SU-DHL-6 (cell line): ENCODE measurements at regions not wholly inside any gene's neighbourhood (a gene's known extent, or its start where the extent isn't known, plus 50 kb on each side); places are given as distances from the start of the nearest gene placed in this dataset.

ENCODE experiments used
- H2AFZ ChIP-seq: fragments of 200-600 bp; sonication (generic); 2 replicates; pipeline ENCODE4 v1.6.1; 2014; ENCODE audit warnings: low read depth, mild to moderate bottlenecking, moderate library complexity, mixed read lengths, antibody characterized with exemption, low read length; ENCODE audit not compliant: severe bottlenecking
- H3F3A ChIP-seq: fragments of 200-600 bp; shearing (Covaris generic); 2 replicates; pipeline ENCODE4 v1.6.0; 2016; ENCODE audit warnings: antibody characterized with exemption, mild to moderate bottlenecking; ENCODE audit not compliant: insufficient read depth
- H3K27ac ChIP-seq: fragments of 200-600 bp; sonication (generic); 2 replicates; pipeline ENCODE4 v1.5.1; 2016; ENCODE audit warnings: low read depth, mild to moderate bottlenecking, low read length, moderate library complexity, mixed read lengths
- H3K27me3 ChIP-seq: fragments of 200-600 bp; sonication (generic), shearing (Covaris generic); 2 replicates; pipeline ENCODE4 v1.6.0; 2014; ENCODE audit warnings: mild to moderate bottlenecking, low read length
- H3K36me3 ChIP-seq: fragments of 200-600 bp; sonication (generic); 2 replicates; pipeline ENCODE4 v1.6.1; 2014; ENCODE audit warnings: mild to moderate bottlenecking, low read length, mixed read lengths
- H3K4me2 ChIP-seq: fragments of 300-600, 200-600 bp; shearing (Covaris generic), sonication (generic); 2 replicates; pipeline ENCODE4 v1.6.0; 2014; ENCODE audit warnings: low read length, low read depth, mild to moderate bottlenecking; ENCODE audit not compliant: poor library complexity, severe bottlenecking
- H3K4me3 ChIP-seq: fragments of 200-600 bp; sonication (generic); 2 replicates; pipeline ENCODE4 v1.5.1; 2014; ENCODE audit warnings: antibody characterized with exemption, low read length, mild to moderate bottlenecking, mixed read lengths; ENCODE audit not compliant: insufficient read depth, poor library complexity, severe bottlenecking
- H3K79me2 ChIP-seq: fragments of 200-600 bp; sonication (generic); 2 replicates; pipeline ENCODE4 v1.6.1; 2014; ENCODE audit warnings: mild to moderate bottlenecking, low read length, moderate library complexity; ENCODE audit not compliant: insufficient read depth
- H3K9ac ChIP-seq: fragments of 200-600 bp; sonication (generic); 2 replicates; pipeline ENCODE4 v1.7.0; 2014; ENCODE audit warnings: mild to moderate bottlenecking, low read length
- H3K9me2 ChIP-seq: fragments of 200-600 bp; sonication (generic); replicated peaks from 2 replicates; pipeline ENCODE4 v1.6.1; 2014; ENCODE audit warnings: low read length; ENCODE audit not compliant: insufficient read depth
- H3K9me3 ChIP-seq: fragments of 200-600 bp; sonication (generic); 2 replicates; pipeline ENCODE4 v1.6.1; 2014; ENCODE audit warnings: low read length, mixed read lengths; ENCODE audit not compliant: insufficient read depth
- H4K20me1 ChIP-seq: fragments of 200-600 bp; sonication (generic); 2 replicates; pipeline ENCODE4 v1.6.1; 2014; ENCODE audit warnings: low read depth, mild to moderate bottlenecking, antibody characterized with exemption, low read length, moderate library complexity, mixed read lengths
- EZH2phosphoT487 ChIP-seq: fragments of 200-600 bp; sonication (generic), shearing (Covaris generic); conservative IDR thresholded peaks from 2 replicates; pipeline ENCODE4 v1.6.1; 2018; ENCODE audit warnings: mild to moderate bottlenecking, antibody characterized with exemption, low read length, moderate library complexity, mixed read lengths
- TF ChIP-seq, protein P1 (sequence below): fragments of 200-600 bp; sonication (generic); IDR thresholded peaks from one replicate; pipeline ENCODE4 v1.5.1; 2017; ENCODE audit warnings: antibody characterized with exemption, mild to moderate bottlenecking, low read length, moderate library complexity; ENCODE audit not compliant: insufficient read depth, poor library complexity, severe bottlenecking

DNA sequence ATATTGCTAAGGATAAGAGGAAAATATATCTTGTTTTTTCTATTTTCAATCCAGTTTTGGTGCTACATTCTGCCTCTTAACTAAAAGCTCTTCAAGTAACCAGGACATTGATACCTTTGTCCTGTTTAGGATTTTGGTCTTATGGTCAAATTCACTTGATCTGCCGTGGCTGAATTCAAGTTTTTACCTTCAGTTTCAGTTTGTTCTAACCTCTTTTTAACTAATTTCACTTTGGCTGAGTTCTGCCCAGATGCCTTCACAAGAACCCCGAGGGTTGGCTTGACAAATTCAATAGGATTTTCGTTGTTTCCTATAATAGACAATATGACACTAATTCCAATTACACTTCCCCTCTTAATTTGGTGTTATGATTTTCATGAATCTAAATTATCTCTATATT is 84.5 kb upstream of the C1orf21 start:
- Histone ChIP-seq H3F3A (no peaks in the 10 kb centered on the region), H3K9me3 (no peaks in the 10 kb centered on the region), H3K9ac (no peak overlapping the region), H3K27ac (no peak overlapping the region), H3K79me2 (no peaks in the 10 kb centered on the region), H3K27me3 (no peaks in the 10 kb centered on the region), H4K20me1 (no peaks in the 10 kb centered on the region), H3K9me2 (no peaks in the 10 kb centered on the region), H3K4me3 (no peak overlapping the region), H2AFZ (no peak overlapping the region), H3K36me3 (no peaks in the 10 kb centered on the region), H3K4me2 (no peak overlapping the region)
- TF ChIP-seq EZH2phosphoT487, result no peak
- TF ChIP-seq, protein P1, sequence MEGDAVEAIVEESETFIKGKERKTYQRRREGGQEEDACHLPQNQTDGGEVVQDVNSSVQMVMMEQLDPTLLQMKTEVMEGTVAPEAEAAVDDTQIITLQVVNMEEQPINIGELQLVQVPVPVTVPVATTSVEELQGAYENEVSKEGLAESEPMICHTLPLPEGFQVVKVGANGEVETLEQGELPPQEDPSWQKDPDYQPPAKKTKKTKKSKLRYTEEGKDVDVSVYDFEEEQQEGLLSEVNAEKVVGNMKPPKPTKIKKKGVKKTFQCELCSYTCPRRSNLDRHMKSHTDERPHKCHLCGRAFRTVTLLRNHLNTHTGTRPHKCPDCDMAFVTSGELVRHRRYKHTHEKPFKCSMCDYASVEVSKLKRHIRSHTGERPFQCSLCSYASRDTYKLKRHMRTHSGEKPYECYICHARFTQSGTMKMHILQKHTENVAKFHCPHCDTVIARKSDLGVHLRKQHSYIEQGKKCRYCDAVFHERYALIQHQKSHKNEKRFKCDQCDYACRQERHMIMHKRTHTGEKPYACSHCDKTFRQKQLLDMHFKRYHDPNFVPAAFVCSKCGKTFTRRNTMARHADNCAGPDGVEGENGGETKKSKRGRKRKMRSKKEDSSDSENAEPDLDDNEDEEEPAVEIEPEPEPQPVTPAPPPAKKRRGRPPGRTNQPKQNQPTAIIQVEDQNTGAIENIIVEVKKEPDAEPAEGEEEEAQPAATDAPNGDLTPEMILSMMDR, result no peak

DNA sequence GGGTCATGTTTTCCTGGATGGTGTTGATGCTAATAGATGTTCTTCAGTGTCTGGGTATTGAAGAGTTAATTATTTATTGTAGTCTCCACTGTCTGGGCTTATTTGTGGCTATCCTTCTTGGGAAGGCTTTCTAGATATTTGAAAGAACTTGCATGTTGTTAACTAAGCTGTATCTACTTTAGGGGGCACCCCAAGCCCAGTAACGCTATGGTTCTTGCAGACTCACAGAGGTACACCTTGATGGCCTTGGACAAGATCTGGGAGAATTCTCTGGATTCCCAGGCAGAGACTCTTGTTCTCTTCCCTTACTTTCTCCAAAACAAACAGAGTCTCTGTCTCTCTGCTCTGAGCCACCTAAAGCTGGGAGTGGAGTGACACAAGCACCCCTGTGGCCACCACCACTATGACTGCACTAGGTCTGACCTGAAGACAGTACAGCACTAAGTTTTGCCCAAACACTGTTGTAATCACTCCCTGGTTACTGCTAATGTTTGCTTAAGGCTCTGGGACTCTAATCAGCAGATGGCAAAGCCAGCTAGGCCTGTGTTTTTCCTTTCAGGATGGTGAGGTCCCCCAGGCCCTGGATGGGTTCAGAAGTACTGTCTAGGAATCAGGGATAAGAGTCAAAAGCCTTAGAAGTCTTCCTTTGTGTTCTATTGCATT is 76.5 kb upstream of the C1orf21 start:
- no peaks in the 10 kb centered on the region for H3K9me3 ChIP-seq
- no peak overlapping the region for H2AFZ ChIP-seq
- H4K20me1 ChIP-seq, result no peaks in the 10 kb centered on the region
- TF ChIP-seq, protein P1, result no peak
- TF ChIP-seq EZH2phosphoT487, result no peak
- no peaks in the 10 kb centered on the region for H3K36me3 ChIP-seq
- no peak overlapping the region for H3K9ac ChIP-seq
- no peak overlapping the region for H3K4me2 ChIP-seq
- no peaks in the 10 kb centered on the region for H3K79me2 ChIP-seq
- H3K4me3 ChIP-seq, result no peak overlapping the region
- no peaks in the 10 kb centered on the region for H3F3A ChIP-seq
- H3K27me3 ChIP-seq, result no peaks in the 10 kb centered on the region
- no peaks in the 10 kb centered on the region for H3K9me2 ChIP-seq
- no peak overlapping the region for H3K27ac ChIP-seq

DNA sequence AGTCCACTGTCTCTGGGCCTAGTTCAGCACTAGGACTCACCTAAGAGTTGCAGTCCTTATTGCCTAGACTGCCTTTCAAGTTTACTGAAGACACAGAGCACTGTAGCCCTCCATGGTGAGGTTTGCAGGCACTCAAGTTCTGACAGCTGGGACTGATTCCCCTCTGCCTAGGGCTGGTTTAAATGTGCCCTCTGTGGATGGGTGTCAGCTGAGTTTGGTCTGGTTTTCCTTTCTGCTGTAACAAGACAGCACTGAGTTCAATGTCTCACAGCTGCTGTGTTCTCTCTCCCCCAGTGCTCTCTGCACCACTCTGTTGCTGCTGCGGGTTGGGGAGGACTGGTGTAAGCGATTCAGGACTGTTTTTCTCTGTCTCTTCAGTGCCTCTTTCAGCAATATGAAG is 75.2 kb upstream of the C1orf21 start:
- no peak overlapping the region for H3K4me3 ChIP-seq
- no peaks in the 10 kb centered on the region for H3F3A ChIP-seq
- no peaks in the 10 kb centered on the region for H3K9me2 ChIP-seq
- no peak overlapping the region for H3K9ac ChIP-seq
- no peaks in the 10 kb centered on the region for H3K36me3 ChIP-seq
- no peaks in the 10 kb centered on the region for H4K20me1 ChIP-seq
- no peaks in the 10 kb centered on the region for H3K27me3 ChIP-seq
- no peaks in the 10 kb centered on the region for H3K79me2 ChIP-seq
- no peaks in the 10 kb centered on the region for H3K9me3 ChIP-seq
- TF ChIP-seq, protein P1, result no peak
- no peak for TF ChIP-seq EZH2phosphoT487
- H3K4me2 ChIP-seq, result no peak overlapping the region
- no peak overlapping the region for H3K27ac ChIP-seq
- no peak overlapping the region for H2AFZ ChIP-seq
